T-helper 17 cell (primary cell): ENCODE measurements at regions not wholly inside any gene's neighbourhood (a gene's known extent, or its start where the extent isn't known, plus 50 kb on each side); places are given as distances from the start of the nearest gene placed in this dataset.

Experiments used
- ATAC-seq: fragments of 150-1000 bp; cut with Tn5 transposase; 2 replicates; pipeline ENCODE4 v1.10.0; 2021; ENCODE audit warnings: mild to moderate bottlenecking, moderate library complexity
- DNase-seq, 3 donors: peaks; one replicate each; pipeline versions ENCODE4 v3.0.0 to v3.0.0-alpha.2; 2020 to 2021
- H3K9me3 ChIP-seq: one replicate; pipeline ENCODE4 v1.7.0; 2013; ENCODE audit warnings: low read length, mild to moderate bottlenecking; ENCODE audit not compliant: control insufficient read depth, poor library complexity, severe bottlenecking
- H3K27ac Mint-ChIP-seq: one replicate; pipeline ENCODE4 v1.8.0; 2022; ENCODE audit warnings: mild to moderate bottlenecking, moderate library complexity, mixed read lengths
- H3K27me3 Mint-ChIP-seq: one replicate; pipeline ENCODE4 v1.8.0; 2022; ENCODE audit warnings: mixed read lengths
- H3K36me3 Mint-ChIP-seq: one replicate; pipeline ENCODE4 v1.8.0; 2022; ENCODE audit warnings: low read depth, mixed read lengths
- H3K4me1 Mint-ChIP-seq: one replicate; pipeline ENCODE4 v1.8.0; 2022; ENCODE audit warnings: mild to moderate bottlenecking, mixed read lengths
- H3K4me3 Mint-ChIP-seq: one replicate; pipeline ENCODE4 v1.8.0; 2022; ENCODE audit warnings: mild to moderate bottlenecking, moderate library complexity, mixed read lengths

DNA sequence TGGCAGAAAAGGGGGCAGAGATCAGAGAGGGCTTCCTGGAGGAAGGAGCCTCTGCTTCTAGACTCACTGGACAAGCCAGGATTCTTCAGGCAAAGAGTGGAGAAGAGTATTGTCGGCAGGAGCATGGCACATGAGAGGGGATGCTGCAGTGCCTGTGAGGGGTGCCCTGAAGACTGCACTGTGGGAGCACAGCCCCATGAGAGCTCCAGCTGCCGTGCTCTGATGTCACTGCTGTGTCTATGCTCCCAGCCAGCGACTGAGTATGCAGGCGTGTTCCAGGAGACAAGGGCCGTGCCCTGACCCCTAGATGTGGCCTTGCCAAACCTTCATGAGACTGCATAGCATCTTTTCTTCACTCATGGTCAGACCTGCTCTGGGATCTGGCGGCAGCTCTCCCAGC, 339.1 kb downstream of the RPS24 start:
- Mint-ChIP-seq H3K4me1 (peaks cover 2% of the 10 kb centered on the region), H3K36me3 (no peaks in the 10 kb centered on the region), H3K27me3 (peaks cover 10% of the 10 kb centered on the region), H3K27ac (no peak overlapping the region), H3K4me3 (no peak overlapping the region)
- DNase-seq (no peak), ATAC-seq (no peak)
- H3K9me3 ChIP-seq = no peaks in the 10 kb centered on the region

GRCh38 chr10:78374331-78375028, 340.8 kb downstream of the RPS24 start:
- no peaks in the 10 kb centered on the region for H3K36me3 Mint-ChIP-seq
- no peaks in the 10 kb centered on the region for H3K9me3 ChIP-seq
- DNase-seq (no peak), ATAC-seq (no peak)
- H3K4me3 Mint-ChIP-seq = no peak overlapping the region
- H3K27me3 Mint-ChIP-seq = peaks cover 10% of the 10 kb centered on the region
- H3K27ac Mint-ChIP-seq = no peak overlapping the region
- H3K4me1 Mint-ChIP-seq = peaks cover 2% of the 10 kb centered on the region

DNA sequence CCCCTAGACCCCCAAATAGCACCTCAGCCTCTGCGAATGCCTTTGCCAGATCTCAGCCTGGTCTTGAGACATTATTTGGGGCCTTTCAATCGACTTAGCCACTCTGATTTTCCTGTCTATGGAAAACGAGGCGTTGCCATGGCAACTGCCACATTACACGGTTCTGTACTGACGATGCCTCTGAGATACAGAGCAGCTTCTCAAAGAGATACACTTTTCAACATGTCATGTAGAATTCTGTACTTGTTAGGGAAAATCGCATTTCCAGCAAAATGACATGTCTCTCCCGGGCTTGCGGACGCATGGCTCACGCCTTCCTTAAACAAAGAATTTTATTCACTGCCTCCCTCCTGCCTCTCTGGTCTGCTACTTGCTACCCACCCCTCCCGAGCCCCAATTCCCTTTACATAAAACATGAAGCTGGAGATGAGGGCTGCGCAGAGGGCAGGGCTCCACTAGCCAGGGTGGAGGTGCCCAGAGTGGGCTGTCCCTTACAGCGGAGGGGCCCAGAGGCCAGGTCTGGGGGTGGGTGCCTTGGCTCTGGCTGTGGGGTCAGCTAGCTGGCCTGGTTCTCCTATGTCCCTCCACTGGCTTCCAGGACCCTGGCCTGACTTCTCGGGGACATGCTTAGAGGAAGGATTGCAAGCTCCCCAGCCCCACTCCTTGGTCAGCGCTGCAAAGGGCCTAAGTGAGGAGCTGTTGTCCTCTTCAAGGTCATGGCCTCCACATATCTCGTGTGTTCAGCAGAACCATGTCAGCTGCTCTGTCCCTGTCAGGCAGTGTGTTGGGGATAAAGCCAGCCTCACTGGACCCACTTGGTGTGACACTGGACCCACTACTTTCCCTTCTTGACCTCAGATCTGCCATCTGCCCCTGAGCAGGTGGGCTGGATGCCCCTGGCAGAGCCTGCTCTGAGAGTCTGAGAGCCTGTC, 342.5 kb downstream of the RPS24 start:
- ATAC-seq = no peak
- peaks cover 8% of the 10 kb centered on the region for H3K27me3 Mint-ChIP-seq
- no peak for DNase-seq
- no peak overlapping the region for H3K4me3 Mint-ChIP-seq
- no peaks in the 10 kb centered on the region for H3K4me1 Mint-ChIP-seq
- H3K27ac Mint-ChIP-seq = no peak overlapping the region
- H3K9me3 ChIP-seq = no peaks in the 10 kb centered on the region
- no peaks in the 10 kb centered on the region for H3K36me3 Mint-ChIP-seq

- no peaks in the 10 kb centered on the region for H3K36me3 Mint-ChIP-seq
- DNase-seq (no peak), ATAC-seq (no peak)
- peaks cover 13% of the 10 kb centered on the region for H3K27me3 Mint-ChIP-seq
- H3K4me1 Mint-ChIP-seq = no peaks in the 10 kb centered on the region
- H3K9me3 ChIP-seq = no peaks in the 10 kb centered on the region
- no peak overlapping the region for H3K27ac Mint-ChIP-seq
- H3K4me3 Mint-ChIP-seq = no peak overlapping the region
Observed at GRCh38 chr10:78377356-78377755, 343.7 kb downstream of the RPS24 start.

GRCh38 chr10:78378192-78378591, 344.5 kb downstream of the RPS24 start:
- no peak overlapping the region for H3K27ac Mint-ChIP-seq
- ATAC-seq (no peak), DNase-seq (no peak)
- H3K27me3 Mint-ChIP-seq = peaks cover 21% of the 10 kb centered on the region
- H3K4me1 Mint-ChIP-seq = no peaks in the 10 kb centered on the region
- H3K36me3 Mint-ChIP-seq = no peaks in the 10 kb centered on the region
- no peak overlapping the region for H3K4me3 Mint-ChIP-seq
- no peaks in the 10 kb centered on the region for H3K9me3 ChIP-seq

GRCh38 chr10:78381107-78381506, 347.4 kb downstream of the RPS24 start:
- Mint-ChIP-seq H3K4me3 (no peak overlapping the region), H3K27me3 (peaks cover 39% of the 10 kb centered on the region), H3K27ac (no peak overlapping the region), H3K4me1 (no peaks in the 10 kb centered on the region), H3K36me3 (no peaks in the 10 kb centered on the region)
- no peak for ATAC-seq
- H3K9me3 ChIP-seq = no peaks in the 10 kb centered on the region
- no peak for DNase-seq

DNA sequence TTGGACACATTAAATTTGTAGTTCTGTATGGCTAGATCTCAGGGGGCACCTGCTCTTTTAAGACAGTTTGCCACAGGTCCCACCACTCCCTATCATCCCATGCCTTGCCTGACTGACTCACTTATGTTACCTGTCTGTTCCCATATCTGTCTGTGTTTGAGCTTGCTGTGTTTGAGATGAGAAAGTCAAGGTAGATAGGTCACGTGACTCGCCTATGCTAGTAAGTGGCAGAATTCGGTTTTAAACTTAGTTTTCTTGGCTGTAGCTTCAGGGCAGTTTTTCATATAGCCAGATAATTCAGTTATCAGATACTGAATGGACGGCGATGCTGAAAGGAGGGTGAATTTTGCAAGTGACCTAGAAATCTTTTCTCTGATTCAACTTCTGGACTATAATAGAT, 348.4 kb downstream of the RPS24 start:
- H3K4me1 Mint-ChIP-seq = no peaks in the 10 kb centered on the region
- no peak for ATAC-seq
- no peaks in the 10 kb centered on the region for H3K9me3 ChIP-seq
- H3K36me3 Mint-ChIP-seq = no peaks in the 10 kb centered on the region
- no peak overlapping the region for H3K27ac Mint-ChIP-seq
- DNase-seq = no peak
- peaks cover 47% of the 10 kb centered on the region for H3K27me3 Mint-ChIP-seq
- H3K4me3 Mint-ChIP-seq = no peak overlapping the region

DNA sequence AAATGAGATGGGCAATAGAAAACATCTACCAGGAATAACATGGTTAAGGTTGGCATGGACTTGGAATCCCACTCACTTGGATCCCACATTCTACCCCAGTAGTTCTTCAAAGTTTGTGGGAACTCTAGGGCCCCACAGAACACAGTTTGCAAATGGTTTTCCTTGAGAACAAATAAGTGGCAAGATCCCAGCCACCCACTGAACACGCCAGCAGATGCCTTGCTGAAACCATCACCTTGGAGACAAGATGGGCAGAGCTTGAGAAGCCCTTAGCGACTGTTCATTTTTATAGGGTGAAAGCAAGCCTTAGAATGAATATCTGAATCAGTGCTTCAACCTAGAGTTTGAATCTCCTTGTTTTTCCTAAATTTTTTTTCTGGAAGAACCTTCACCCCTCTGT, 349.1 kb downstream of the RPS24 start:
- no peak overlapping the region for H3K27ac Mint-ChIP-seq
- no peaks in the 10 kb centered on the region for H3K9me3 ChIP-seq
- H3K27me3 Mint-ChIP-seq = peaks cover 53% of the 10 kb centered on the region
- ATAC-seq (no peak), DNase-seq (no peak)
- H3K36me3 Mint-ChIP-seq = no peaks in the 10 kb centered on the region
- peaks cover 2% of the 10 kb centered on the region for H3K4me1 Mint-ChIP-seq
- no peak overlapping the region for H3K4me3 Mint-ChIP-seq

DNA sequence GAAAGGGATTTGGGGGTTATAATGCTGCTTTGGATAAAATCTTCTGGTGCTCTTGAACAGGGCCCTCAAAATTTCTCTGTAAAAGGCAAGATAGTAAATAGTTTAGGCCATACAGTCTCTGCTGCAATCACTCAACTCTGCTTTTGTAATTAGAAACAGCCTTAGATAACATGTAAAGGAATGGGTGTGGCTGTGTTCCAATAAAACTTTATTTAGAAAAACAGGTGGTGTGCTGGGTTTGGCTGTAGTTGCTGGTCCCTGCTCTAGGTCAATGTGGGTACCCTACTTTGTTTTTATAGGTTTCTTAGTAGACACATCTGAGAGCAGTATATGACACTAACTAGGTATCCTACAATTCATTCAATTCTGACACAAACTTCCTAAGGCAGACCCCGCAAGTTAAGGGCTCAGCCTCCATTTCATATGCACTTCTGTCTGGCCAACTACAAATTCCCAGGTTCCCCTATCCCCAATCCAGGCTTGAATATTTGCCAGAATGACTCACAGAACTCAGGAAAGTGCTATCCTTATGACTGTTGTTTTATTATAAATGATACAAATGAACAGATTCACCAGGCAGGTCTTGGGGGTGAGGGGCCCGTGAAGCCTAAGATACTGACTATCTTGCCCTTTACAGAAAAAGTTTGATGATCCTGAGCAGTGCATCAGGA, 349.9 kb downstream of the RPS24 start:
- Mint-ChIP-seq H3K4me3 (no peak overlapping the region), H3K4me1 (peaks cover 2% of the 10 kb centered on the region), H3K27me3 (peaks cover 53% of the 10 kb centered on the region), H3K27ac (no peak overlapping the region), H3K36me3 (no peaks in the 10 kb centered on the region)
- no peak for ATAC-seq
- DNase-seq = no peak
- H3K9me3 ChIP-seq = no peaks in the 10 kb centered on the region

GRCh38 chr10:78384049-78384431, 350.4 kb downstream of the RPS24 start:
- no peak overlapping the region for H3K27ac Mint-ChIP-seq
- DNase-seq (no peak), ATAC-seq (no peak)
- H3K27me3 Mint-ChIP-seq = peaks cover 53% of the 10 kb centered on the region
- H3K4me1 Mint-ChIP-seq = peaks cover 2% of the 10 kb centered on the region
- no peaks in the 10 kb centered on the region for H3K9me3 ChIP-seq
- no peaks in the 10 kb centered on the region for H3K36me3 Mint-ChIP-seq
- no peak overlapping the region for H3K4me3 Mint-ChIP-seq

DNA sequence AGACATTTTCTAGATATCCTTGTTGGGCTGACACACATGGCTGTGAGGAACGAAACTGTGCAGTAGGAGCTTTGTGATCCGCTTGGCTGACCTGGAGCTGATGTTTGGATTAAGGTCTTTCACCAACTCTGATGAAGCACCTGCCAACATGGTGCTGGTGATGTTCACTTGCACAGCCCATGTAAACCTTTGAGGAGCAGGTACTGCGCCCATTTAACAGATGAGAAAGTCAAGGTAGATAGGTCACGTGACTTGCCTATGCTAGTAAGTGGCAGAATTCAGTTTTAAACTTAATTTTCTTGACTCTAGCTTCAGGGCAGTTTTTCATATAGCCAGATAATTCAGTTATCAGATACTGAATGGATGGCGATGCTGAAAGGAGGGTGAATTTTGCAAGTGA, 351.9 kb downstream of the RPS24 start:
- no peaks in the 10 kb centered on the region for H3K36me3 Mint-ChIP-seq
- no peak overlapping the region for H3K4me3 Mint-ChIP-seq
- no peak overlapping the region for H3K27ac Mint-ChIP-seq
- DNase-seq (no peak), ATAC-seq (no peak)
- peaks cover 2% of the 10 kb centered on the region for H3K4me1 Mint-ChIP-seq
- H3K9me3 ChIP-seq = no peaks in the 10 kb centered on the region
- peaks cover 61% of the 10 kb centered on the region for H3K27me3 Mint-ChIP-seq

DNA sequence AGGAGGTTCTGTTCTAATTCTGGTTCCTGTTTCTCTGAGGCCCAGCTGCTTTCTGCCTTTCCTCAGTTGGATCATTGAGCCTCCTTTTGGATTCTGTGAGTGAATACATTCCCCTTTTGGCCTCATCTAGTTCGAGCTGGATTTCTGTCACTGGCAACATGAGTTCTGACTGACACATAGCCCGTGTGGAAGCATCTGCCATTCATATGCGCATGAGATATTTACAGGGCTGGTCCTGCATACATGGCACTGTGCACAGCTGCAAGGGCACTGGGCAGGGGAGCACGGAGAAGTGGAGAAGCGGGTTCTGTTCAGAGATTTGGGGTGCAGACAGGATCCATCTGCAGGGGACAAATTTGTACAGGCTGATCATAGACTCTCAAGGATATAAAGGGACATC, 352.8 kb downstream of the RPS24 start:
- no peak for ATAC-seq
- no peak overlapping the region for H3K4me3 Mint-ChIP-seq
- no peak overlapping the region for H3K27ac Mint-ChIP-seq
- H3K9me3 ChIP-seq = no peaks in the 10 kb centered on the region
- DNase-seq = no peak
- H3K4me1 Mint-ChIP-seq = peaks cover 2% of the 10 kb centered on the region
- H3K27me3 Mint-ChIP-seq = peaks cover 56% of the 10 kb centered on the region
- no peaks in the 10 kb centered on the region for H3K36me3 Mint-ChIP-seq

- Mint-ChIP-seq H3K4me3 (no peak overlapping the region), H3K36me3 (no peaks in the 10 kb centered on the region), H3K27ac (no peak overlapping the region), H3K4me1 (peaks cover 2% of the 10 kb centered on the region), H3K27me3 (peaks cover 44% of the 10 kb centered on the region)
- DNase-seq (no peak), ATAC-seq (no peak)
- H3K9me3 ChIP-seq = no peaks in the 10 kb centered on the region
Observed at GRCh38 chr10:78388331-78389050, 354.8 kb downstream of the RPS24 start.
